HUES48 (cell line): ENCODE measurements at regions not wholly inside any gene's neighbourhood (a gene's known extent, or its start where the extent isn't known, plus 50 kb on each side); places are given as distances from the start of the nearest gene placed in this dataset.

Source experiments
- H3K27ac ChIP-seq: one replicate; pipeline ENCODE4 v1.7.0; 2013; ENCODE audit warnings: low read depth, low read length, inconsistent platforms
- H3K27me3 ChIP-seq: 2 replicates; pipeline ENCODE4 v1.6.1; 2013; ENCODE audit warnings: mild to moderate bottlenecking, low read length; ENCODE audit not compliant: control insufficient read depth, insufficient read depth
- H3K36me3 ChIP-seq: 2 replicates; pipeline ENCODE4 v1.6.1; 2013; ENCODE audit warnings: low read length; ENCODE audit not compliant: control insufficient read depth, insufficient read depth
- H3K4me1 ChIP-seq: 2 replicates; pipeline ENCODE4 v1.6.1; 2013; ENCODE audit warnings: mild to moderate bottlenecking, low read length; ENCODE audit not compliant: control insufficient read depth, insufficient read depth
- H3K4me3 ChIP-seq: 2 replicates; pipeline ENCODE4 v1.5.1; 2013; ENCODE audit warnings: mild to moderate bottlenecking, low read depth, low read length
- H3K9ac ChIP-seq: 2 replicates; pipeline ENCODE4 v1.6.1; 2013; ENCODE audit warnings: mild to moderate bottlenecking, low read depth, low read length, moderate library complexity
- H3K9me3 ChIP-seq: 2 replicates; pipeline ENCODE4 v1.6.1; 2013; ENCODE audit warnings: low read length; ENCODE audit not compliant: control insufficient read depth, insufficient read depth

DNA sequence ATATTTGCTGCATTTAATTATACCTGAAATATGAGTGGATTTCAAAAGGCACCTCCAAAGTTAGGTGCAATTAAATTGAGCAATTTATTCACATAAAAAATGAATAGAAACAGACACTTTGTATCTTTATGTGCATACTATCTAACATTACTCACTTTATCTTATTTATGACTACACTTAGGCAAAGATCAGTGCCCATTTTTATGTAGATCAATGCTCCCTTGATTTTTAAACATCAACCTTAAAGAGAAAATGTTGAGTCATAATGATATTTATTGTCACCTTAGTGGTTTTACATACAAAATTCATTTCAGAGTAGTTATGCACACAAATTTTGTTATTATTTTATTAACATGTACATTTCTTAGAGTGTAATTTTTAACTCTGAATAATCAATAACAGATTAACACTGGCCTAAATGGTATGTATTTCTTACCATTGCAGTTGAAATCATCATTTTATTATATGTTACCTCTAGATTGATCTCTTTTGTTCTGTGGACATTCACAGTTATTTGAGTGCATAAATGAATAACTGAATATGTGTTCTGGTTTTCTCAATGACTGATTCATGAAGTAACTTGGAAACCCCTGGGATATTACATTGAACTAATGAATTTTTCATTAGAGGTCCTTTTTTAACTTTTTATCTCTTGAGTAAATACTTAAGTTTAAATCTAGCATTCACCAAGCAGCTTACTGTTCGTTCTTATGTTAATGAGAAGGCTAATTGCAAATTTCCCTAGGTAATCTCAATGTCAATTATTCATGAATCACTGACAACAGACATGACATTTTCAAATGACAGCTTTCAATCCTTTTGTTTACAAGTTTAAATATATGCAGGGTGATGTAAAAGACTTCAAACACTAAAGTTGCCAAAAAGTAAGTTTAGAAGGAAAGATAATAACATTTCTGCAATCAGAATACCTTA lies 1182.0 kb upstream of the PABPC4L start:
- peak overlapping the region; percentile 16 for H3K27ac ChIP-seq
- no peak overlapping the region for H3K4me3 ChIP-seq

GRCh38 chr4:135382280-135382959 lies 1180.8 kb upstream of the PABPC4L start:
- Histone ChIP-seq H3K9ac (no peak overlapping the region), H3K27ac (no peak overlapping the region), H3K36me3 (no peaks in the 10 kb centered on the region), H3K9me3 (peaks cover 5% of the 10 kb centered on the region; the same call in 1 of the 2 replicates), H3K27me3 (no peaks in the 10 kb centered on the region), H3K4me1 (peaks cover 32% of the 10 kb centered on the region), H3K4me3 (no peak overlapping the region)

More for the DNA sequence above, 1182.0 kb upstream of the PABPC4L start:
- no peaks in the 10 kb centered on the region for H3K27me3 ChIP-seq
- H3K36me3 ChIP-seq, result no peaks in the 10 kb centered on the region
- peaks cover 5% of the 10 kb centered on the region; the same call in 1 of the 2 replicates for H3K9me3 ChIP-seq
- H3K9ac ChIP-seq, result no peak overlapping the region
- H3K4me1 ChIP-seq, result peaks cover 32% of the 10 kb centered on the region

GRCh38 chr4:135372131-135372530 lies 1170.5 kb upstream of the PABPC4L start:
- no peaks in the 10 kb centered on the region for H3K36me3 ChIP-seq
- H3K27me3 ChIP-seq, result no peaks in the 10 kb centered on the region
- no peak overlapping the region for H3K4me3 ChIP-seq
- H3K9me3 ChIP-seq, result no peaks in the 10 kb centered on the region; the same call in 1 of the 2 replicates
- H3K9ac ChIP-seq, result no peak overlapping the region
- H3K27ac ChIP-seq, result no peak overlapping the region
- H3K4me1 ChIP-seq, result no peaks in the 10 kb centered on the region

GRCh38 chr4:135371137-135371536 lies 1169.5 kb upstream of the PABPC4L start:
- Histone ChIP-seq H3K27me3 (no peaks in the 10 kb centered on the region), H3K4me1 (no peaks in the 10 kb centered on the region), H3K9ac (no peak overlapping the region), H3K36me3 (no peaks in the 10 kb centered on the region), H3K27ac (no peak overlapping the region), H3K9me3 (no peaks in the 10 kb centered on the region; the same call in 1 of the 2 replicates), H3K4me3 (no peak overlapping the region)

- Histone ChIP-seq H3K27ac (no peak overlapping the region), H3K27me3 (no peaks in the 10 kb centered on the region), H3K4me1 (no peaks in the 10 kb centered on the region), H3K9me3 (no peaks in the 10 kb centered on the region; the same call in 1 of the 2 replicates), H3K4me3 (no peak overlapping the region), H3K9ac (no peak overlapping the region), H3K36me3 (no peaks in the 10 kb centered on the region)
Measured at GRCh38 chr4:135368831-135369230, 1167.2 kb upstream of the PABPC4L start.

- Histone ChIP-seq H3K36me3 (no peaks in the 10 kb centered on the region), H3K9ac (no peak overlapping the region), H3K4me1 (no peaks in the 10 kb centered on the region), H3K27ac (no peak overlapping the region), H3K4me3 (no peak overlapping the region), H3K9me3 (no peaks in the 10 kb centered on the region), H3K27me3 (no peaks in the 10 kb centered on the region)
Measured at GRCh38 chr4:135365065-135365464, 1163.5 kb upstream of the PABPC4L start.

GRCh38 chr4:135359128-135359527 lies 1157.5 kb upstream of the PABPC4L start:
- Histone ChIP-seq H3K27ac (no peak overlapping the region), H3K9me3 (no peaks in the 10 kb centered on the region), H3K4me1 (no peaks in the 10 kb centered on the region; the same call in 1 of the 2 replicates), H3K27me3 (no peaks in the 10 kb centered on the region), H3K4me3 (no peak overlapping the region), H3K36me3 (no peaks in the 10 kb centered on the region), H3K9ac (no peak overlapping the region)

DNA sequence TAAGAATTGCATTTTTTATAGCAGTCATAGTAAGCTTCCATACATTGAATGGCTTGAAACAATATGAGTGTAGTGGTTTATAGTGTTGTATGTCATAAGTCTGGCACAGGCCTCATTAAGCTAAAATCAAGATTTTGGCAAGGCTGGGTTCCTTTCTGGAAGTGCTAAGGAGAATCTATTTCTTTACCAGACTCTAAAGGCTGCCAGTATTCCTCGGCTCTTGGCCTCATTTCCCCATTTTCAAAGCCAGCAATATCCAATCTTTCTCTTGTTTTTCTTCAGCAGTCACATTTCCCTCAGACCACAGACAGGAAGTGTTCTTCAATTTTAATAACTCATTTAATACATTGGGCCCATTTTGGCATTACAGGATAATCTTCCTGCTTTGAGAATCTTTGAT lies 1155.5 kb upstream of the PABPC4L start:
- Histone ChIP-seq H3K27me3 (no peaks in the 10 kb centered on the region), H3K9me3 (no peaks in the 10 kb centered on the region), H3K4me3 (no peak overlapping the region), H3K36me3 (no peaks in the 10 kb centered on the region), H3K9ac (no peak overlapping the region), H3K27ac (no peak overlapping the region), H3K4me1 (no peaks in the 10 kb centered on the region; the same call in 1 of the 2 replicates)

GRCh38 chr4:135354876-135355275 lies 1153.3 kb upstream of the PABPC4L start:
- Histone ChIP-seq H3K27me3 (no peaks in the 10 kb centered on the region), H3K36me3 (no peaks in the 10 kb centered on the region), H3K9ac (no peak overlapping the region), H3K4me1 (no peaks in the 10 kb centered on the region; the same call in 1 of the 2 replicates), H3K4me3 (no peak overlapping the region), H3K27ac (no peak overlapping the region), H3K9me3 (no peaks in the 10 kb centered on the region)

DNA sequence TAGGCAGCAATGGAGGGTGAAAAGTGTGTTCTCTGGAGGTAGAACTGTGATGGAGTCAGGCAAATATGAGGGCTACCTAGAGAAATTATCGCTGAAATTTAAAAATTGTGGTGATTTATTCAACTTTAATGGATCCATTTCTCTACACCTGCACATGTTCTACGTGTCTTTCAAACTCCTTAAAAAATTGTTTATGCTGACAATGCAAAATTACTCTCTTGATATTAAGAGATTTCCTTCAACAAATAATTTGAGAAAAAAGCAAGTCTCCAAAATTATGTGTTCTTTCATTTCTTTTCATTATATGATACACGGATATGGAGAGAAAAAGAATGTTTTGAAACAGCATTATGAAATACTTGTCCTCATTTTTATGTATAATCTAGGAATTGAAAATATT lies 1151.4 kb upstream of the PABPC4L start:
- H3K36me3 ChIP-seq, result no peaks in the 10 kb centered on the region
- H3K4me3 ChIP-seq, result no peak overlapping the region
- no peaks in the 10 kb centered on the region; the same call in 1 of the 2 replicates for H3K4me1 ChIP-seq
- H3K27ac ChIP-seq, result no peak overlapping the region
- no peaks in the 10 kb centered on the region for H3K9me3 ChIP-seq
- H3K27me3 ChIP-seq, result no peaks in the 10 kb centered on the region
- H3K9ac ChIP-seq, result no peak overlapping the region

DNA sequence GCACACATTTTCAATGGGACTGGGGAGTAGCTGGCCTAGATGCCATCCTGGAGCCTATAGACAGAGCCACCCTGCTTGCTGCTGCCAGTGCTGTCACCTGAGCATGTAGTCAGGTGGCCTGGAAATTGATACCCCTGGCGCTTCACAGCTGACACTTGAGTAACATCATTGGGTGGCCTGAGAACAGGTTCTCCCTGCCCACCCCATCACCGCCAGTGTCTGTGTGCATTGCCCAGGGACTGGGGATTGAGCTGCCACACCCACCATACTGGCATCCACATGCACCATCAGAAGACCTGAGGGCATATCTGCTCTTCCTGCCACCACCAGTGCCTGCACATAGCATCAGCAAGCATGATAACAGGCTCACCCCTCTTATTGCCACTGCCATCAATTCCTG lies 1142.9 kb upstream of the PABPC4L start:
- H3K9ac ChIP-seq, result no peak overlapping the region
- H3K27me3 ChIP-seq, result no peaks in the 10 kb centered on the region
- no peaks in the 10 kb centered on the region for H3K36me3 ChIP-seq
- H3K9me3 ChIP-seq, result no peaks in the 10 kb centered on the region
- H3K27ac ChIP-seq, result no peak overlapping the region
- H3K4me3 ChIP-seq, result no peak overlapping the region
- no peaks in the 10 kb centered on the region for H3K4me1 ChIP-seq
